SK-N-SH (cell line): ENCODE measurements at regions not wholly inside any gene's neighbourhood (a gene's known extent, or its start where the extent isn't known, plus 50 kb on each side); places are given as distances from the start of the nearest gene placed in this dataset.

Source experiments
- CTCF ChIA-PET: fragments of 300-600, 350-600 bp; formaldehyde crosslinking; extraction: SDS; loops from one replicate; lab custom pipeline; 2021; lab: Yijun Ruan, JAX
- POLR2A ChIA-PET: fragments of 350-600 bp; sonication (Branson Sonifier 250); formaldehyde crosslinking; extraction: SDS; loops from one replicate; lab custom pipeline; 2020; ENCODE audit warnings: antibody characterized with exemption, inconsistent platforms; lab: Yijun Ruan, JAX
- DNase-seq: peaks from one replicate; pipeline ENCODE4 v3.0.0; 2012
- H2AFZ ChIP-seq: fragments of 200-600 bp; sonication (generic); 2 replicates; pipeline ENCODE4 v1.8.1; 2016; ENCODE audit warnings: antibody characterized with exemption, mild to moderate bottlenecking, low read depth
- H3F3A ChIP-seq: fragments of 200-600 bp; sonication (generic); replicated peaks from 2 replicates; pipeline ENCODE3; 2016; ENCODE audit warnings: antibody characterized with exemption, mild to moderate bottlenecking; ENCODE audit not compliant: insufficient read depth
- H3K27ac ChIP-seq, 2 experiments: fragments of 200-500 bp in 1 of 2; fragments of 200-600 bp in 1 of 2; sonication (Bioruptor generic) in 1 of 2; sonication (generic), shearing (Covaris generic) in 1 of 2; 2 replicates each; pipeline versions ENCODE4 v1.5.1 to v1.6.1; 2014 to 2016; ENCODE audit warnings: low read depth in 2 of 2, inconsistent platforms in 1 of 2, low read length in 1 of 2, mild to moderate bottlenecking in 1 of 2, mixed read lengths in 1 of 2
- H3K27me3 ChIP-seq: fragments of 200-600 bp; sonication (generic), shearing (Covaris generic); 2 replicates; pipeline ENCODE4 v1.6.1; 2016; ENCODE audit warnings: mixed run types; ENCODE audit not compliant: insufficient read depth
- H3K36me3 ChIP-seq, 2 experiments: fragments of 200-500 bp in 1 of 2; fragments of 200-600 bp in 1 of 2; sonication (Bioruptor generic) in 1 of 2; sonication (generic) in 1 of 2; replicated peaks in 1 of 2; 2 replicates each; pipeline versions ENCODE3 to v1.5.1; 2014 to 2016; ENCODE audit warnings: low read length in 1 of 2, mild to moderate bottlenecking in 1 of 2; ENCODE audit not compliant: insufficient read depth in 2 of 2, control insufficient read depth in 1 of 2
- H3K4me1 ChIP-seq, 2 experiments: fragments of 200-500 bp in 1 of 2; fragments of 200-600 bp in 1 of 2; sonication (Bioruptor generic) in 1 of 2; sonication (generic), shearing (Covaris generic) in 1 of 2; 2 replicates each; pipeline versions ENCODE4 v1.5.1 to v1.6.1; 2014 to 2016; ENCODE audit warnings: low read depth in 1 of 2, low read length in 1 of 2, mixed run types in 1 of 2; ENCODE audit not compliant: insufficient read depth in 2 of 2, control insufficient read depth in 1 of 2
- H3K4me2 ChIP-seq: fragments of 200-600 bp; sonication (generic), shearing (Covaris generic); 2 replicates; pipeline ENCODE4 v1.6.1; 2017; ENCODE audit warnings: mixed run types
- H3K4me3 ChIP-seq, 2 experiments: fragments of 200-500 bp in 1 of 2; fragments of 200-600 bp in 1 of 2; sonication (Bioruptor generic) in 1 of 2; sonication (generic), shearing (Covaris generic) in 1 of 2; 2 replicates each; pipeline versions ENCODE4 v1.5.1 to v1.8.1; 2014 to 2016; ENCODE audit warnings: low read depth in 2 of 2, inconsistent platforms in 1 of 2, low read length in 1 of 2, mild to moderate bottlenecking in 1 of 2, mixed read lengths in 1 of 2, moderate library complexity in 1 of 2
- H3K79me2 ChIP-seq: fragments of 200-600 bp; sonication (generic); 2 replicates; pipeline ENCODE4 v1.8.1; 2017; ENCODE audit warnings: mild to moderate bottlenecking; ENCODE audit not compliant: insufficient read depth
- H3K9ac ChIP-seq: fragments of 200-600 bp; sonication (generic); 2 replicates; pipeline ENCODE4 v1.6.1; 2017; ENCODE audit warnings: mixed run types
- H3K9me2 ChIP-seq: fragments of 200-600 bp; sonication (generic); 2 replicates; pipeline ENCODE4 v1.6.1; 2017; ENCODE audit warnings: mixed run types
- H3K9me3 ChIP-seq: fragments of 200-600 bp; sonication (generic); 2 replicates; pipeline ENCODE4 v1.6.1; 2017; ENCODE audit warnings: mixed run types, mild to moderate bottlenecking, moderate library complexity
- H4K20me1 ChIP-seq: fragments of 200-600 bp; sonication (generic); 2 replicates; pipeline ENCODE4 v1.6.1; 2017; ENCODE audit warnings: mild to moderate bottlenecking, mixed run types; ENCODE audit not compliant: insufficient read depth
- CHD2 ChIP-seq: fragments of 150-350 bp; IDR thresholded peaks from 2 replicates; pipeline ENCODE4 v1.6.1; 2018; ENCODE audit warnings: low read length; ENCODE audit not compliant: partially characterized antibody
- EP300 ChIP-seq, 2 experiments: IDR thresholded peaks; 2 replicates each; pipeline versions ENCODE4 v1.4.0 to v1.6.1; 2012; ENCODE audit warnings: borderline replicate concordance in 1 of 2, low read depth in 1 of 2, low read length in 1 of 2
- EZH2phosphoT487 ChIP-seq: fragments of 200-600 bp; sonication (generic); IDR thresholded peaks from 2 replicates; pipeline ENCODE4 v1.6.1; 2017; ENCODE audit warnings: low read depth, mixed run types, mild to moderate bottlenecking, antibody characterized with exemption, moderate library complexity, borderline replicate concordance
- GATA2 ChIP-seq: sonication (generic); formaldehyde crosslinking; IDR thresholded peaks from 2 replicates; pipeline ENCODE4 v1.5.0; 2020; ENCODE audit warnings: mild to moderate bottlenecking, missing genetic modification reagents
- MAX ChIP-seq: IDR thresholded peaks from 2 replicates; pipeline ENCODE4 v1.4.0; 2012; ENCODE audit warnings: low read depth
- NFIC ChIP-seq: IDR thresholded peaks from 2 replicates; pipeline ENCODE4 v1.4.0; 2012; ENCODE audit warnings: borderline replicate concordance
- RAD21 ChIP-seq: IDR thresholded peaks from 2 replicates; pipeline ENCODE4 v1.6.1; 2012; ENCODE audit warnings: mild to moderate bottlenecking, low read length
- REST ChIP-seq: IDR thresholded peaks from 2 replicates; pipeline ENCODE4 v1.6.1; 2012; ENCODE audit warnings: mild to moderate bottlenecking, low read depth, low read length, moderate library complexity
- SIN3A ChIP-seq: IDR thresholded peaks from 2 replicates; pipeline ENCODE4 v1.6.1; 2012; ENCODE audit warnings: low read depth, mild to moderate bottlenecking, low read length, moderate library complexity, borderline replicate concordance
- TEAD4 ChIP-seq: IDR thresholded peaks from 2 replicates; pipeline ENCODE4 v1.4.0; 2012; ENCODE audit warnings: mild to moderate bottlenecking, borderline replicate concordance; ENCODE audit not compliant: insufficient read depth
- USF2 ChIP-seq: fragments of 150-350 bp; IDR thresholded peaks from 2 replicates; pipeline ENCODE4 v1.6.1; 2017; ENCODE audit warnings: antibody characterized with exemption, low read length, low read depth, borderline replicate concordance
- ZBTB33 ChIP-seq: IDR thresholded peaks from 2 replicates; pipeline ENCODE4 v1.4.0; 2012; ENCODE audit warnings: low read depth, borderline replicate concordance
- WGBS: methylation state at CpG from one replicate; pipeline ENCODE4 v1.1.6; 2017; ENCODE audit warnings: low lambda C conversion rate; 5-methylcytosine and 5-hydroxymethylcytosine counted together
- TF ChIP-seq, protein P1 (sequence below): IDR thresholded peaks from 2 replicates; pipeline ENCODE4 v1.4.0; 2012; ENCODE audit warnings: low read depth, borderline replicate concordance
- TF ChIP-seq, protein P2 (sequence below): fragments of 150-350 bp; IDR thresholded peaks from 2 replicates; pipeline ENCODE4 v1.6.1; 2016; ENCODE audit warnings: mild to moderate bottlenecking, low read depth, low read length

GRCh38 chr20:55928266-55928665 lies 77.1 kb downstream of the CBLN4 start:
- H4K20me1 ChIP-seq = no peaks in the 10 kb centered on the region
- H3K4me2 ChIP-seq = no peak overlapping the region
- no peaks in the 10 kb centered on the region for H3K79me2 ChIP-seq
- H3F3A ChIP-seq = no peaks in the 10 kb centered on the region
- H3K9me3 ChIP-seq = no peaks in the 10 kb centered on the region; the same call in 1 of the 2 replicates
- TF ChIP-seq, protein P1, sequence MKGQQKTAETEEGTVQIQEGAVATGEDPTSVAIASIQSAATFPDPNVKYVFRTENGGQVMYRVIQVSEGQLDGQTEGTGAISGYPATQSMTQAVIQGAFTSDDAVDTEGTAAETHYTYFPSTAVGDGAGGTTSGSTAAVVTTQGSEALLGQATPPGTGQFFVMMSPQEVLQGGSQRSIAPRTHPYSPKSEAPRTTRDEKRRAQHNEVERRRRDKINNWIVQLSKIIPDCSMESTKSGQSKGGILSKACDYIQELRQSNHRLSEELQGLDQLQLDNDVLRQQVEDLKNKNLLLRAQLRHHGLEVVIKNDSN = no peak
- TF ChIP-seq, all 33 proteins: peak for 0
- Histone ChIP-seq H3K4me1 (no peaks in the 10 kb centered on the region), H3K27me3 (no peaks in the 10 kb centered on the region), H3K36me3 (no peaks in the 10 kb centered on the region), H2AFZ (no peak overlapping the region), H3K9ac (no peak overlapping the region), H3K4me3 (no peak overlapping the region), H3K9me2 (no peaks in the 10 kb centered on the region), H3K27ac (no peak overlapping the region)
- WGBS = 21% methylated on average over 3 of the region's 3 CpGs
- no peak for DNase-seq
- POLR2A ChIA-PET = no interaction called here
- CTCF ChIA-PET = no interaction called here

- Histone ChIP-seq H3K9ac (no peak overlapping the region), H2AFZ (no peak overlapping the region), H4K20me1 (no peaks in the 10 kb centered on the region), H3K9me2 (no peaks in the 10 kb centered on the region), H3K4me2 (no peak overlapping the region), H3K79me2 (no peaks in the 10 kb centered on the region), H3K9me3 (no peaks in the 10 kb centered on the region), H3K4me3 (no peak overlapping the region), H3K4me1 (no peaks in the 10 kb centered on the region), H3K27ac (no peak overlapping the region), H3K36me3 (no peaks in the 10 kb centered on the region), H3F3A (no peaks in the 10 kb centered on the region), H3K27me3 (no peaks in the 10 kb centered on the region)
- ChIA-PET CTCF (no interaction called here), POLR2A (no interaction called here)
- no peak for DNase-seq
- TF ChIP-seq RAD21 = no peak
- TF ChIP-seq CHD2 = no peak
- TF ChIP-seq MAX = no peak
- TF ChIP-seq SIN3A = no peak
- TF ChIP-seq GATA2 (CRISPR knock-in tag) = no peak
- TF ChIP-seq REST = no peak
- TF ChIP-seq TEAD4 = no peak
- no peak for TF ChIP-seq NFIC
- no peak for TF ChIP-seq USF2
- TF ChIP-seq EP300 (IDR thresholded peaks at IDR 0.05; ENCODE audit: borderline replicate concordance in 1 of 2, low read depth in 1 of 2, low read length in 1 of 2) = no peak
- TF ChIP-seq, protein P1 = no peak
- TF ChIP-seq, protein P2, sequence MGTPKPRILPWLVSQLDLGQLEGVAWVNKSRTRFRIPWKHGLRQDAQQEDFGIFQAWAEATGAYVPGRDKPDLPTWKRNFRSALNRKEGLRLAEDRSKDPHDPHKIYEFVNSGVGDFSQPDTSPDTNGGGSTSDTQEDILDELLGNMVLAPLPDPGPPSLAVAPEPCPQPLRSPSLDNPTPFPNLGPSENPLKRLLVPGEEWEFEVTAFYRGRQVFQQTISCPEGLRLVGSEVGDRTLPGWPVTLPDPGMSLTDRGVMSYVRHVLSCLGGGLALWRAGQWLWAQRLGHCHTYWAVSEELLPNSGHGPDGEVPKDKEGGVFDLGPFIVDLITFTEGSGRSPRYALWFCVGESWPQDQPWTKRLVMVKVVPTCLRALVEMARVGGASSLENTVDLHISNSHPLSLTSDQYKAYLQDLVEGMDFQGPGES = no peak
- no peak for TF ChIP-seq ZBTB33
- TF ChIP-seq EZH2phosphoT487 = no peak
Observed at GRCh38 chr20:55919956-55920355, 85.4 kb downstream of the CBLN4 start.
